ENCODE measurements at regions not wholly inside any gene's neighbourhood (a gene's known extent, or its start where the extent isn't known, plus 50 kb on each side); places are given as distances from the start of the nearest gene placed in this dataset.

DNA sequence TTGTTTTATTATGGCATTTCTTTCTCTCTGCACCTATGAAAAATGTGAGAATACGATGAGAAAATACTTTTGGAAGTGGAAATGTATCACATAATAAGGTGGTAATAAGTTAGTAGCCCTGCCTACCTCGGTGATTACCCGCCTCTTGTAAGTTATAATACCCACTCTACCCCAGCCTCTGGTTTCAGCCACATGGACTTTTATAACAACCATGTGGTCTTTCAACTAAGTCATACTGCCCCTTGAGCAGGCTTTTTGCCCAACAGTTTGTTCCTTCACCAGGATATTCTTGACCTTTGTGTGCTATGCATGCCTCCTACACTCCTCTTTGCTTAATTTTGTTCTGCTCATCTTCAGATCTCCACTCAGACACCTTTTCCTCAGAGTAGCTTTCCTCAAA lies 470.6 kb upstream of the ZWINT start:
- Histone ChIP-seq H3F3A (replicated peaks; ENCODE audit: insufficient read depth) (no peaks in the 10 kb centered on the region), H3K9ac (no peak overlapping the region), H3K79me2 (ENCODE audit: insufficient read depth) (no peaks in the 10 kb centered on the region), H4K20me1 (ENCODE audit: insufficient read depth) (no peaks in the 10 kb centered on the region), H3K27me3 (ENCODE audit: insufficient read depth) (no peaks in the 10 kb centered on the region), H3K4me2 (no peak overlapping the region), H3K27ac (ENCODE audit: low read depth in 2 of 2, low read length in 1 of 2) (no peak overlapping the region), H3K4me1 (ENCODE audit: control insufficient read depth in 1 of 2, insufficient read depth in 2 of 2, low read depth in 1 of 2, low read length in 1 of 2) (no peaks in the 10 kb centered on the region), H3K9me3 (no peaks in the 10 kb centered on the region), H2AFZ (ENCODE audit: low read depth) (no peak overlapping the region), H3K36me3 (replicated peaks in 1 of 2; ENCODE audit: control insufficient read depth in 1 of 2, insufficient read depth in 2 of 2, low read length in 1 of 2) (no peaks in the 10 kb centered on the region), H3K4me3 (ENCODE audit: low read depth in 2 of 2, low read length in 1 of 2) (no peak overlapping the region), H3K9me2 (0 out of 2 replicates have a peak, but pooled peaks cover 6% of the 10 kb centered on the region)
- no peak for DNase-seq
- 6% methylated on average over 3 of the region's 3 CpGs for WGBS (ENCODE audit: low lambda C conversion rate)
- ChIA-PET POLR2A (no interaction called here), CTCF (no interaction called here)
- no peak for TF ChIP-seq TCF12 (IDR thresholded peaks at IDR 0.05)
- TF ChIP-seq, protein P1, sequence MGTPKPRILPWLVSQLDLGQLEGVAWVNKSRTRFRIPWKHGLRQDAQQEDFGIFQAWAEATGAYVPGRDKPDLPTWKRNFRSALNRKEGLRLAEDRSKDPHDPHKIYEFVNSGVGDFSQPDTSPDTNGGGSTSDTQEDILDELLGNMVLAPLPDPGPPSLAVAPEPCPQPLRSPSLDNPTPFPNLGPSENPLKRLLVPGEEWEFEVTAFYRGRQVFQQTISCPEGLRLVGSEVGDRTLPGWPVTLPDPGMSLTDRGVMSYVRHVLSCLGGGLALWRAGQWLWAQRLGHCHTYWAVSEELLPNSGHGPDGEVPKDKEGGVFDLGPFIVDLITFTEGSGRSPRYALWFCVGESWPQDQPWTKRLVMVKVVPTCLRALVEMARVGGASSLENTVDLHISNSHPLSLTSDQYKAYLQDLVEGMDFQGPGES (IDR thresholded peaks at IDR 0.05; ENCODE audit: low read depth, low read length) = no peak
- TF ChIP-seq, protein P2, sequence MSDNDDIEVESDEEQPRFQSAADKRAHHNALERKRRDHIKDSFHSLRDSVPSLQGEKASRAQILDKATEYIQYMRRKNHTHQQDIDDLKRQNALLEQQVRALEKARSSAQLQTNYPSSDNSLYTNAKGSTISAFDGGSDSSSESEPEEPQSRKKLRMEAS (IDR thresholded peaks at IDR 0.05; ENCODE audit: low read depth) = no peak
- no peak for TF ChIP-seq POLR2AphosphoS5 (IDR thresholded peaks at IDR 0.05; ENCODE audit: low read depth, low read length)
- no peak for TF ChIP-seq SMC3 (IDR thresholded peaks at IDR 0.05; ENCODE audit: low read depth, low read length)
- no peak for TF ChIP-seq FOSL2 (IDR thresholded peaks at IDR 0.05; ENCODE audit: borderline replicate concordance, low read depth)
- TF ChIP-seq SIN3A (IDR thresholded peaks at IDR 0.05; ENCODE audit: borderline replicate concordance, low read depth, low read length) = no peak
- no peak for TF ChIP-seq EZH2phosphoT487 (IDR thresholded peaks at IDR 0.05; ENCODE audit: borderline replicate concordance, low read depth)
- no peak for TF ChIP-seq EP300 (IDR thresholded peaks at IDR 0.05; ENCODE audit: borderline replicate concordance in 1 of 2, low read depth in 1 of 2, low read length in 1 of 2)
- TF ChIP-seq, protein P3, sequence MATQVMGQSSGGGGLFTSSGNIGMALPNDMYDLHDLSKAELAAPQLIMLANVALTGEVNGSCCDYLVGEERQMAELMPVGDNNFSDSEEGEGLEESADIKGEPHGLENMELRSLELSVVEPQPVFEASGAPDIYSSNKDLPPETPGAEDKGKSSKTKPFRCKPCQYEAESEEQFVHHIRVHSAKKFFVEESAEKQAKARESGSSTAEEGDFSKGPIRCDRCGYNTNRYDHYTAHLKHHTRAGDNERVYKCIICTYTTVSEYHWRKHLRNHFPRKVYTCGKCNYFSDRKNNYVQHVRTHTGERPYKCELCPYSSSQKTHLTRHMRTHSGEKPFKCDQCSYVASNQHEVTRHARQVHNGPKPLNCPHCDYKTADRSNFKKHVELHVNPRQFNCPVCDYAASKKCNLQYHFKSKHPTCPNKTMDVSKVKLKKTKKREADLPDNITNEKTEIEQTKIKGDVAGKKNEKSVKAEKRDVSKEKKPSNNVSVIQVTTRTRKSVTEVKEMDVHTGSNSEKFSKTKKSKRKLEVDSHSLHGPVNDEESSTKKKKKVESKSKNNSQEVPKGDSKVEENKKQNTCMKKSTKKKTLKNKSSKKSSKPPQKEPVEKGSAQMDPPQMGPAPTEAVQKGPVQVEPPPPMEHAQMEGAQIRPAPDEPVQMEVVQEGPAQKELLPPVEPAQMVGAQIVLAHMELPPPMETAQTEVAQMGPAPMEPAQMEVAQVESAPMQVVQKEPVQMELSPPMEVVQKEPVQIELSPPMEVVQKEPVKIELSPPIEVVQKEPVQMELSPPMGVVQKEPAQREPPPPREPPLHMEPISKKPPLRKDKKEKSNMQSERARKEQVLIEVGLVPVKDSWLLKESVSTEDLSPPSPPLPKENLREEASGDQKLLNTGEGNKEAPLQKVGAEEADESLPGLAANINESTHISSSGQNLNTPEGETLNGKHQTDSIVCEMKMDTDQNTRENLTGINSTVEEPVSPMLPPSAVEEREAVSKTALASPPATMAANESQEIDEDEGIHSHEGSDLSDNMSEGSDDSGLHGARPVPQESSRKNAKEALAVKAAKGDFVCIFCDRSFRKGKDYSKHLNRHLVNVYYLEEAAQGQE (IDR thresholded peaks at IDR 0.05; ENCODE audit: low read depth, low read length) = no peak
- no peak for TF ChIP-seq RFX5 (IDR thresholded peaks at IDR 0.05; ENCODE audit: low read length)
- TF ChIP-seq CHD2 (IDR thresholded peaks at IDR 0.05; ENCODE audit: low read length, partially characterized antibody) = no peak
- no peak for TF ChIP-seq MXI1 (IDR thresholded peaks at IDR 0.05; ENCODE audit: low read depth, low read length)
- TF ChIP-seq YY1 (IDR thresholded peaks at IDR 0.05; ENCODE audit: low read depth) = no peak
- TF ChIP-seq NFIC (IDR thresholded peaks at IDR 0.05; ENCODE audit: borderline replicate concordance) = no peak
- TF ChIP-seq, protein P4, sequence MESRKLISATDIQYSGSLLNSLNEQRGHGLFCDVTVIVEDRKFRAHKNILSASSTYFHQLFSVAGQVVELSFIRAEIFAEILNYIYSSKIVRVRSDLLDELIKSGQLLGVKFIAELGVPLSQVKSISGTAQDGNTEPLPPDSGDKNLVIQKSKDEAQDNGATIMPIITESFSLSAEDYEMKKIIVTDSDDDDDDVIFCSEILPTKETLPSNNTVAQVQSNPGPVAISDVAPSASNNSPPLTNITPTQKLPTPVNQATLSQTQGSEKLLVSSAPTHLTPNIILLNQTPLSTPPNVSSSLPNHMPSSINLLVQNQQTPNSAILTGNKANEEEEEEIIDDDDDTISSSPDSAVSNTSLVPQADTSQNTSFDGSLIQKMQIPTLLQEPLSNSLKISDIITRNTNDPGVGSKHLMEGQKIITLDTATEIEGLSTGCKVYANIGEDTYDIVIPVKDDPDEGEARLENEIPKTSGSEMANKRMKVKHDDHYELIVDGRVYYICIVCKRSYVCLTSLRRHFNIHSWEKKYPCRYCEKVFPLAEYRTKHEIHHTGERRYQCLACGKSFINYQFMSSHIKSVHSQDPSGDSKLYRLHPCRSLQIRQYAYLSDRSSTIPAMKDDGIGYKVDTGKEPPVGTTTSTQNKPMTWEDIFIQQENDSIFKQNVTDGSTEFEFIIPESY (IDR thresholded peaks at IDR 0.05; ENCODE audit: borderline replicate concordance, low read depth) = no peak
- TF ChIP-seq GATA2 (CRISPR knock-in tag; IDR thresholded peaks at IDR 0.05) = no peak
